ENCODE measurements at regions not wholly inside any gene's neighbourhood (a gene's known extent, or its start where the extent isn't known, plus 50 kb on each side); places are given as distances from the start of the nearest gene placed in this dataset.

DNA sequence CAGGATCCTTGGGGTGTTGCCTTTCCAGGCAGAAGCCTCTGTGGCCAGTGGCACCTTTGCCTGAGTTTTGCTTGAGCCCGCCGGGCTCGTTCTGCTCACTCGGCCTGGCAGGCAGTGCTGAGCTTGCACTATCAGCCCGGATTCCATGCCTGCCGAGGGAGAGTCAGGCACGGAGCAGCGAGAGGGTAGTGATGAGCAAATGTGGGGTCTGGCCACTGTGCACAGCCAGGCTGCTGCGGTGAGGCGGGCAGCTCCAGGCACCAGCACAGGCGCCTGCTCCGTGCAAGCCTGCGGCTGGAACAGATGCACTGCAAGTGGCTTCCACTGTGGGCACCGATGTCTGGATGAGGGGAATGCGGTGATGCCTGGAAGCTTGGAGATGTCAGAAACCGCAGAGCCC lies 619.2 kb downstream of the RAPGEF2 start:
- TF ChIP-seq GATA3 (IDR thresholded peaks at IDR 0.05; ENCODE audit: low read depth, low read length) (no peak), GATA2 (IDR thresholded peaks at IDR 0.05; ENCODE audit: low read depth, low read length) (no peak)

DNA sequence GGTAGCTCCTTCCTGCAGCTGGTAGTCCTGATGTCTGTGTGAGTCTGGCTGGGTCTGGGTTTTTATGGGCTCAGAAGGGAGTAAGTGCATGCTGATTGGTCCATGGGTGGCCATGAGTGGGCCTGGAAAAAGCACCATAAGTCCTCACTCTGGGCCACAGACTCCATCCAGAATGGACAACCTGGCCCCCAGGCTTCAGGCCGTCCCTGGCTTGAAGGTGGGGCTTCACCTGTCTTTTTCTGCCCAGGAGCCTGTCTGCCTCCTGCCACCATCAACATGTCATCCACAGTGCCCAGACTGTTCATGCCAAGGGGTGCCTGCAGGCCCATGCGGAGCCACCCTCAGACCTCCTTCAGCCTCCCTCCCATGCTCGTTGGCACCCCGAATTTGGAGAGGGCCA lies 620.0 kb downstream of the RAPGEF2 start:
- TF ChIP-seq GATA3 (IDR thresholded peaks at IDR 0.05; ENCODE audit: low read depth, low read length) (no peak), GATA2 (IDR thresholded peaks at IDR 0.05; ENCODE audit: low read depth, low read length) (no peak)

DNA sequence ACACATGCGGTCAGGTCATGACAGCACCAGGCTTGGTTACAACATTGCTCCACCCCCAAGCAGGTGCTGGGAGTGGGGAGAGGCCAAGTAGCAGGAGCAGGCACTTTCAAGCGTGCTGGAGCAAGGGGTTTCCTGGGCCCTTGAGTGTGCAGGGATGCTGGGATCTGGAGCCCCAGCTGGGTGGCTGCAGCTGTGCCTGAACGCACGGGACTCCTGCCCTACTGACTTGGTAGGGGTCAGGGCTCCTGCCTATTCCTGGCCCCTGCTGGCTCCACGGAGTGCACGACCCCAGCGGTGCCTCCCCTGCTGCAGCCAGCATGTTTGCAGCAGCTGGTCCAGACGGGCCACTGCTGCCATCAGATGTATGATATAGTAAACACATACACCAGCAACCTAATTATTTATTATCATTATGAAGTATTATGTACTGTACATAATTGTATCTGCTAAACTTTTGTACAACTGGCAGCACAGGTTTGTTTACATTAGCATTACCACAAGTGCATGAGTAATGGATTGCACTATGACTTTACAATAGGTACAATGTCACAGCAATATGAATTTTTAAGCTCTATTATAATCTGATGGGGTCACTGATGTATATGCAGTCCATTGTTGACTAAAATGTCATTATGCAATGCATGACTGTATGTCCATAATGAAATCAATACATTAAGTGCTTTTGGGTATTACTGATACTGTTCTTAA lies 620.6 kb downstream of the RAPGEF2 start:
- no peak for TF ChIP-seq GATA3 (IDR thresholded peaks at IDR 0.05; ENCODE audit: low read depth, low read length)
- no peak for TF ChIP-seq GATA2 (IDR thresholded peaks at IDR 0.05; ENCODE audit: low read depth, low read length)

DNA sequence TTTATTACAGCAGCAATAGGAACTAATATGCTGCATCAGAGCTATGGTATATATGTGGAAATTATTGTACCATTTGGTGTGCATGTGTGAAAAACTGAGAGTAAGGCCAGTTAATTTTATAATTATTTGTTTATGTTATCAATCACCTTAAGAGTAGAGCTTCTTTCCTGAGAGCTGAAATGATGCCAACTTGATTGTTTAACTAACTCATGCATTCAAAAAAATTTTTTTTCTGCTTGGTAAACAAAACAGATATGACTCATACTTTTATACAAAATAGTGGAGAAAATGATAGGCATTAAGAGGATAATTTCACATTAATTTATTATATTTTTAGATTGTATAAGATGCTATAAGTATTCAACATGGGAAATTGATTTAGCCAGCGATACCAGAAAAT lies 622.7 kb downstream of the RAPGEF2 start:
- TF ChIP-seq GATA2 (IDR thresholded peaks at IDR 0.05; ENCODE audit: low read depth, low read length), result no peak

GRCh38 chr4:159735281-159736207 lies 632.7 kb downstream of the RAPGEF2 start:
- TF ChIP-seq GATA2 (IDR thresholded peaks at IDR 0.05; ENCODE audit: low read depth, low read length) (no peak), GATA3 (IDR thresholded peaks at IDR 0.05; ENCODE audit: low read depth, low read length) (no peak)

DNA sequence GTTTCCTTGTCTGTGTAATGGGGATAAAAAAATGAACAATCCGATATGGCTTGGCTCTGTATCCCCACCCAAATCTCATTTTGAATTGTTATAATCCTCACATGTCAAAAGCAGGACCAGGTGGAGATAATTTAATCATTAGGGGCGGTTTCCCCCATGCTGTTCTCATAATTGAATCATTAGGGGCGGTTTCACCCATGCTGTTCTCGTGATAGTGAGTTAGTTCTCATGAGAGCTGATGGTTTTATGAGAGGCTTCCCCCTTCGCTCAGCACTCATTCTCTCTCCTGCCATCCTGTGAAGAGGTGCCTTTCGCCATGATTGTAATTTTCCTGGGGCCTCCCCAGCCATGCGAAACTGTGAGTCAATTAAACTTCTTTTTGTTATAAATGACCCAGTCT lies 633.5 kb downstream of the RAPGEF2 start:
- TF ChIP-seq GATA3 (IDR thresholded peaks at IDR 0.05; ENCODE audit: low read depth, low read length), result no peak
- TF ChIP-seq GATA2 (IDR thresholded peaks at IDR 0.05; ENCODE audit: low read depth, low read length), result no peak

GRCh38 chr4:159743971-159744370 lies 641.1 kb downstream of the RAPGEF2 start:
- no peak for TF ChIP-seq GATA3 (IDR thresholded peaks at IDR 0.05; ENCODE audit: low read depth, low read length)
- TF ChIP-seq GATA2 (IDR thresholded peaks at IDR 0.05; ENCODE audit: low read depth, low read length), result no peak

DNA sequence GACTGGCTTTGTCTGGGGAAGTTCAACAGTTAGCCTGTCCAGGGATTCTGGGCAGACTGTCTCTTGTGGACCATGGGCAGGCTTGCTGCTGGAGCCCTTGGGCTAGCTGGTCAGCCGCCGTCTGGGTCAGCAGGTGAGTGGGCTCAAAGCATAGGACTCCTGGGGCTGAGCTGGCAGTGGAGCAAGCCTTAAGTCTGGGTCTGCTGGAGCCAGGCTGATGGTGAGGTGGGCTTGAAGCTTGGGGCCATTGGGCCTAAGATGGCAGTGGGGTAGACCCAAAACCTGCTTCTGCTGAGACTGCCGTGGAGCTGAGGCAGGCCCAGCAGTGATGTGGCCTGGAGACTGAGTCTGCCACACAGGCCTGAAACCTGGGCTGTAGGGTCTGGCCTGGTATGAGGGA lies 645.1 kb downstream of the RAPGEF2 start:
- TF ChIP-seq GATA2 (IDR thresholded peaks at IDR 0.05; ENCODE audit: low read depth, low read length), result no peak
- no peak for TF ChIP-seq GATA3 (IDR thresholded peaks at IDR 0.05; ENCODE audit: low read depth, low read length)

DNA sequence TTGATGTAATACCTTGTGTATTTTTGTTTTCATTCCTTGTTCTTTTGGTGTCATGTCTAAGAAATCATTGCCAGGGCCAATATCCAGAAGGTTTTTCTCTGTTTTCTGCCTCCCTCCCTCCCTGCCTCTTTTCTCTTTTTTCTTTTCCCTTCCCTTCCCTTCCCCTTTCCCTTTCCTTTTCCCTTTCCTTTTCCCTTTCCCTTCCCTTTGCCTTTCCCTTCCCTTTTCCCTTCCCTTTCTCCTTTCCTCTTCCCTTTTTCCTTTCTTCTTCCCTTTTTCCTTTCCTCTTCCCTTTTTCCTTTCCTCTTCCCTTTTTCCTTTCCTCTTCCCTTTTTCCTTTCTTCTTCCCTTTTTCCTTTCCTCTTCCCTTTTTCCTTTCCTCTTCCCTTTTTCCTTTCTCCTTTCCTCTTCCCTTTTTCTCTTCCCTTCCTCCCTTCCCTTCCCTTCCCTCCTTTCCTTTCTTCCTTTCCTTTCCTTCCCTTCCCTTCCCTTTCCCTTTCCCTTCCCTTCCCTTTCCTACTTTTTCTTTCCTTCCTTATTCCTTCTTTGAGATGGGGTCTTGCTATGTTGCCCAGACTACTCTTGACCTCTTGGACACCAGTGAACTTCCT lies 646.1 kb downstream of the RAPGEF2 start:
- TF ChIP-seq GATA3 (IDR thresholded peaks at IDR 0.05; ENCODE audit: low read depth, low read length) (no peak), GATA2 (IDR thresholded peaks at IDR 0.05; ENCODE audit: low read depth, low read length) (no peak)

- TF ChIP-seq GATA3 (IDR thresholded peaks at IDR 0.05; ENCODE audit: low read depth, low read length) (no peak), GATA2 (IDR thresholded peaks at IDR 0.05; ENCODE audit: low read depth, low read length) (no peak)
Measured at GRCh38 chr4:159757499-159757898, 654.6 kb downstream of the RAPGEF2 start.

- TF ChIP-seq GATA2 (IDR thresholded peaks at IDR 0.05; ENCODE audit: low read depth, low read length) (no peak), GATA3 (IDR thresholded peaks at IDR 0.05; ENCODE audit: low read depth, low read length) (no peak)
Measured at GRCh38 chr4:159758061-159758460, 655.2 kb downstream of the RAPGEF2 start.

GRCh38 chr4:159762672-159763071 lies 659.8 kb downstream of the RAPGEF2 start:
- TF ChIP-seq GATA2 (IDR thresholded peaks at IDR 0.05; ENCODE audit: low read depth, low read length) (no peak), GATA3 (IDR thresholded peaks at IDR 0.05; ENCODE audit: low read depth, low read length) (no peak)

DNA sequence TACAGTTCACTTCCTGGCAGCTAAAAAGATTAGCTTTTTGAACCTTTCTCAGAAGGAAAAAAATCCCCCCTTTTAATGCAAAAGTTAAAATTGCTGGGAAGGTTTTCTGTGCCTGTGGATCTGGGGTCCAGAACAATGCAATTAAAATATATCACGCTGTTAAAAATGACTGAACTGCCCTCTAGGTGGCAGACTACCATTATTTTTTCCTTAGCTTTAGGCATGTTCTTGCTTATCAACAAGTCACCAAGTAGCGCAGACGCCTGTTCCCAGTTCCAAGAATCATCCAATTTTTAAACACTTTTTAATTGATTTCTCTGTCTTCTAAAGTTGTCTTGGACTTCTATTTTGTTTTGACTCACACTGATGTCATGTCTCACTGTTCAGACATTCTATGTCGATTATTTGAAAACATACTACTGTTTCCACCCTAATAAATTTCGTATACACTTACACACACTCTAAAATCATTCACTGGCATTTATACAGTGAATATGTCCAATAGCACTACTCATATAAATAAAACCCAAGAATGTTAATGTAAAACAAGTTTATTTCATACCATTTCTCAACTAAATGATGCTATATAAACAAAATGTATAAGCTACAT lies 661.6 kb downstream of the RAPGEF2 start:
- TF ChIP-seq GATA3 (IDR thresholded peaks at IDR 0.05; ENCODE audit: low read depth, low read length), result no peak
- no peak for TF ChIP-seq GATA2 (IDR thresholded peaks at IDR 0.05; ENCODE audit: low read depth, low read length)

DNA sequence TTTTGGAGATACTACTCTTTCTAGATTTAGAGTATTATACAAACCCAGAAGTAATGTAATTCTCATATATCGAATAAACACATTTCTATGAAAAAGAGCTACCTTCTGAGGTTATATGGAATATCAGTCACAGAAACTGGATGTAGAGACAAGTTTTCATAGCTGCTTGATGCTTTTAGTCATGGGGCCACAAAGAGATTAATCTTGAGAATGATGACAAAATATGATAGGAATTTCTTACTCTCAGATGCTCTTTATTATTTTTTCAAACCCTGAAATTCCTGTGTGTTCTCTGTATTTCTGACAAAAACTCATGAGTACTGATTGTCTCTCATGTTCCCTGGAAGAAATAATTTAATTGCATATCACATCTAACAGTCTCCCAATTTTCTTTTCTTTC lies 662.5 kb downstream of the RAPGEF2 start:
- TF ChIP-seq GATA3 (IDR thresholded peaks at IDR 0.05; ENCODE audit: low read depth, low read length), result no peak
- TF ChIP-seq GATA2 (IDR thresholded peaks at IDR 0.05; ENCODE audit: low read depth, low read length), result no peak
